Right kidney (tissue), 1 donor: ENCODE measurements at regions not wholly inside any gene's neighbourhood (a gene's known extent, or its start where the extent isn't known, plus 50 kb on each side); places are given as distances from the start of the nearest gene placed in this dataset.

ENCODE experiments used
- DNase-seq: peaks from one replicate; pipeline ENCODE4 v3.0.0-alpha.2; 2016

GRCh38 chr10:123496996-123497660, 169.0 kb upstream of the GPR26 start:
- DNase-seq, result no peak

GRCh38 chr10:123500110-123500509, 166.0 kb upstream of the GPR26 start:
- no peak for DNase-seq

GRCh38 chr10:123501148-123501547, 165.0 kb upstream of the GPR26 start:
- no peak for DNase-seq

- no peak for DNase-seq
These were observed 163.2 kb upstream of the GPR26 start for GRCh38 chr10:123502983-123503382.

GRCh38 chr10:123506455-123506854, 159.7 kb upstream of the GPR26 start:
- no peak for DNase-seq

GRCh38 chr10:123507298-123507697, 158.9 kb upstream of the GPR26 start:
- DNase-seq, result no peak

- no peak for DNase-seq
These were observed 156.8 kb upstream of the GPR26 start for GRCh38 chr10:123509338-123509737.

- DNase-seq, result no peak
These were observed 153.0 kb upstream of the GPR26 start for GRCh38 chr10:123512901-123513775.

GRCh38 chr10:123513870-123514269, 152.3 kb upstream of the GPR26 start:
- no peak for DNase-seq

GRCh38 chr10:123514996-123515395, 151.2 kb upstream of the GPR26 start:
- DNase-seq, result no peak

- no peak for DNase-seq
These were observed 150.5 kb upstream of the GPR26 start for GRCh38 chr10:123515661-123516060.

- no peak for DNase-seq
These were observed 149.9 kb upstream of the GPR26 start for GRCh38 chr10:123516291-123516690.

- DNase-seq, result no peak
These were observed 148.7 kb upstream of the GPR26 start for GRCh38 chr10:123517426-123517825.

GRCh38 chr10:123517901-123518300, 148.3 kb upstream of the GPR26 start:
- DNase-seq, result no peak

- DNase-seq, result no peak
These were observed 147.4 kb upstream of the GPR26 start for GRCh38 chr10:123518765-123519164.

- DNase-seq, result no peak
These were observed 146.3 kb upstream of the GPR26 start for GRCh38 chr10:123519861-123520260.

GRCh38 chr10:123521076-123521475, 145.1 kb upstream of the GPR26 start:
- DNase-seq, result no peak

GRCh38 chr10:123521556-123521955, 144.6 kb upstream of the GPR26 start:
- no peak for DNase-seq

- no peak for DNase-seq
These were observed 143.3 kb upstream of the GPR26 start for GRCh38 chr10:123522702-123523312.

- DNase-seq, result no peak
These were observed 142.3 kb upstream of the GPR26 start for GRCh38 chr10:123523833-123524232.

GRCh38 chr10:123526356-123527064, 139.6 kb upstream of the GPR26 start:
- no peak for DNase-seq

- no peak for DNase-seq
These were observed 139.0 kb upstream of the GPR26 start for GRCh38 chr10:123527151-123527550.
